ENCODE measurements at regions not wholly inside any gene's neighbourhood (a gene's known extent, or its start where the extent isn't known, plus 50 kb on each side); places are given as distances from the start of the nearest gene placed in this dataset.

GRCh38 chr16:9205661-9206060 lies 114.2 kb downstream of the HAPSTR1 start:
- TF ChIP-seq CTCF (IDR thresholded peaks at IDR 0.05) (no peak), POLR2A (IDR thresholded peaks at IDR 0.05) (no peak)
